Fibroblast of lung (primary cell): ENCODE measurements at regions not wholly inside any gene's neighbourhood (a gene's known extent, or its start where the extent isn't known, plus 50 kb on each side); places are given as distances from the start of the nearest gene placed in this dataset.

Source experiments
- CTCF ChIP-seq, 2 donors: IDR thresholded peaks in 1 of 2; conservative IDR thresholded peaks in 1 of 2; 1 replicate in 1 of 2; 2 replicates in 1 of 2; pipeline ENCODE4 v1.5.1; 2011 to 2012; ENCODE audit warnings: low read length in 2 of 2, control low read depth in 1 of 2, inconsistent platforms in 1 of 2, low read depth in 1 of 2, mild to moderate bottlenecking in 1 of 2
- EZH2 ChIP-seq: IDR thresholded peaks from 2 replicates; pipeline ENCODE4 v1.5.1; 2012; ENCODE audit warnings: low read length, control low read depth, mild to moderate bottlenecking; ENCODE audit errors: missing control alignments

GRCh38 chr10:4590807-4591206 lies 235.2 kb upstream of the AKR1E2 start:
- TF ChIP-seq CTCF (conservative IDR thresholded peaks at IDR 0.05 in 1 of 2, IDR thresholded peaks at IDR 0.05 in 1 of 2; ENCODE audit: low read depth in 1 of 2, low read length in 2 of 2) (no peak), EZH2 (no peak)
